ENCODE measurements at regions not wholly inside any gene's neighbourhood (a gene's known extent, or its start where the extent isn't known, plus 50 kb on each side); places are given as distances from the start of the nearest gene placed in this dataset.

DNA sequence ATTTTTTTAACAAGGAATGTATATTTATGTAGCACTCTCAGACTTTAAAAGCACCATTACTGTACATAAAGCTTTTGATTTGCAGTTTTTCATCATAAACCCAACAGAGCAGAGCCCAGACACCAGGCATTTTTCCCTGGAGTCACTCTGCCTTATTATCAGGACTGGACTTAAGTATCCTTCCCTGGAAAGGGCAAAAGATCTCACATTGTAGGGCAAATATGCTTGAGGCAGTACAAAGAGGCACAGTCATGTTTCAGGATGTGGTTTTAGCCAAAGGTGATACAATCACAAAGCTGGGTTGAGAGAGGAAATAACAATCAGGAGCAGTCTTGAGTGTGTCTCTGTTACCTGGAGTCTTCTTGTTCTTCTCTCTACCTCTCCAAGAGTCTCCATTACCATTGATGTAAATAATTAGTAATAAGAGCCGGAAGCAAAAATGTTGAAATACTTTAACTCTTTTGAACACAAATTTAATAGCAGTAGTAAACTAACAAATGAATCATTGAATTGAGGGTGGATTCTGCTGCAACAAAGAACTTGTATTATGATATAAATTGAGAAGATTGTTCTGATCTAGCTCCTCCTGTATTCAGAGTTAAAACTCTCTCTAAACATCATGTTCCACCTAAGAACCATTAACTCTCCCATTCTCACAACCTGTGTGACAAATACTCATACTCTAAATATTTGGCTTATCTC, 160.5 kb downstream of the LTN1 start:
- no peak overlapping the region for H3K4me3 ChIP-seq
- no peaks in the 10 kb centered on the region for H3K9me3 ChIP-seq
- intact Hi-C loops (cut with DNase I; ENCODE audit: low total_unique reads) = no loop called here
- H3K27me3 ChIP-seq = no peaks in the 10 kb centered on the region
- peak overlapping the region in 1 of 5 donors; percentile 24 for H3K27ac ChIP-seq
- 58 to 76% (median 66%) methylated on average over 1 of the region's 1 CpG for WGBS, 5 donors
- TF ChIP-seq POLR2A (IDR thresholded peaks at IDR 0.05) (no peak), CTCF (IDR thresholded peaks at IDR 0.05) (no peak), POLR2AphosphoS5 (IDR thresholded peaks at IDR 0.05) (peak in 1 of 3 donors; percentile 6), EP300 (IDR thresholded peaks at IDR 0.05) (no peak)
- no peaks in the 10 kb centered on the region for H3K36me3 ChIP-seq
- H3K4me1 ChIP-seq = no peaks in the 10 kb centered on the region
- peak in 1 of 2 donors; percentile 45 for DNase-seq

- Histone ChIP-seq H3K4me1 (peaks cover 0 to 2% (median under 1%) of the 10 kb centered on the region in 4 donors), H3K27ac (no peak overlapping the region), H3K36me3 (no peaks in the 10 kb centered on the region), H3K9me3 (no peaks in the 10 kb centered on the region), H3K27me3 (no peaks in the 10 kb centered on the region), H3K4me3 (no peak overlapping the region)
- intact Hi-C loops (cut with DNase I; ENCODE audit: low total_unique reads) = no loop called here
- DNase-seq = no peak
- TF ChIP-seq CTCF (IDR thresholded peaks at IDR 0.05) = no peak
- TF ChIP-seq POLR2AphosphoS5 (IDR thresholded peaks at IDR 0.05) = no peak
- no peak for TF ChIP-seq EP300 (IDR thresholded peaks at IDR 0.05)
- TF ChIP-seq POLR2A (IDR thresholded peaks at IDR 0.05) = no peak
- 77 to 96% (median 82%) methylated on average over 1 of the region's 1 CpG for WGBS, 5 donors
Observed at GRCh38 chr21:28828981-28829380, 163.7 kb downstream of the LTN1 start.

GRCh38 chr21:28828021-28828420, 164.7 kb downstream of the LTN1 start:
- H3K4me3 ChIP-seq = no peak overlapping the region
- no peak for DNase-seq
- no peak overlapping the region for H3K27ac ChIP-seq
- H3K36me3 ChIP-seq = no peaks in the 10 kb centered on the region
- no peaks in the 10 kb centered on the region for H3K27me3 ChIP-seq
- peaks cover 0 to 11% (median 5%) of the 10 kb centered on the region in 4 donors for H3K4me1 ChIP-seq
- 71 to 91% (median 86%) methylated on average over 3 of the region's 3 CpGs for WGBS, 5 donors
- TF ChIP-seq CTCF (IDR thresholded peaks at IDR 0.05) (no peak), POLR2AphosphoS5 (IDR thresholded peaks at IDR 0.05) (no peak), EP300 (IDR thresholded peaks at IDR 0.05) (no peak), POLR2A (IDR thresholded peaks at IDR 0.05) (no peak)
- H3K9me3 ChIP-seq = no peaks in the 10 kb centered on the region
- intact Hi-C loops (cut with DNase I; ENCODE audit: low total_unique reads) = no loop called here

DNA sequence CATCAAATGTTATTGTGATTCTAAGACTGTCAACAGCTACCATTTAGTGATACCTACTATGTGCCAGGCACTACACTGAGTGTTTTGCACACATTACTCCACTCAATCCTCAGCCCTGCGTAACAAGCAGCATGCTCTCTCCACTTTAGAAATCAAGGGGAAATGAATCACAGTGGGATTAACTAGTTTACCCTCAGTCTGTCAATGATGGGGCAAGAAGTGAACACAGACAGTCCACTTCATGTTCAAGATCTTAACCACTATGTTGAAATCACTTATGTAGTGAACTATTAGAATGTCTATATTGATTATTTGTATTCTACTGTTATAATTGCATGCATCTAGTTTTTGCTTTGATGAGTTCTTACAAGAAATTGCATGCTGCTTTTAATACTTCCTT, 165.3 kb downstream of the LTN1 start:
- TF ChIP-seq POLR2A (IDR thresholded peaks at IDR 0.05) = no peak
- no peak for TF ChIP-seq EP300 (IDR thresholded peaks at IDR 0.05)
- TF ChIP-seq POLR2AphosphoS5 (IDR thresholded peaks at IDR 0.05) = peak in 1 of 3 donors; percentile 36
- Histone ChIP-seq H3K27me3 (no peaks in the 10 kb centered on the region), H3K27ac (peak overlapping the region in 1 of 5 donors; percentile 43), H3K36me3 (no peaks in the 10 kb centered on the region), H3K4me3 (no peak overlapping the region), H3K9me3 (no peaks in the 10 kb centered on the region), H3K4me1 (peaks cover 0 to 17% (median 11%) of the 10 kb centered on the region in 4 donors)
- DNase-seq = no peak
- 42 to 88% (median 83%) methylated on average over 1 of the region's 1 CpG for WGBS, 5 donors
- intact Hi-C loops (cut with DNase I; ENCODE audit: low total_unique reads) = no loop called here

- Histone ChIP-seq H3K36me3 (no peaks in the 10 kb centered on the region), H3K9me3 (no peaks in the 10 kb centered on the region), H3K27ac (peak overlapping the region in 3 of 5 donors; percentile 24 to 52 (median 44)), H3K4me1 (peaks cover 0 to 26% (median 16%) of the 10 kb centered on the region in 4 donors), H3K27me3 (no peaks in the 10 kb centered on the region), H3K4me3 (no peak overlapping the region)
- WGBS, 5 donors = 65 to 79% (median 76%) methylated on average over 6 of the region's 6 CpGs
- no peak for TF ChIP-seq POLR2A (IDR thresholded peaks at IDR 0.05)
- TF ChIP-seq CTCF (IDR thresholded peaks at IDR 0.05) = no peak
- TF ChIP-seq POLR2AphosphoS5 (IDR thresholded peaks at IDR 0.05) = no peak
- DNase-seq = no peak
- intact Hi-C loops (cut with DNase I; ENCODE audit: low total_unique reads) = no loop called here
Observed at GRCh38 chr21:28826569-28826968, 166.1 kb downstream of the LTN1 start.
